K562 (cell line): ENCODE measurements at regions not wholly inside any gene's neighbourhood (a gene's known extent, or its start where the extent isn't known, plus 50 kb on each side); places are given as distances from the start of the nearest gene placed in this dataset.

Experiments
- ATAC-seq: fragments of 200-7000 bp; cut with Tn5 transposase; 3 replicates; pipeline ENCODE4 v1.9.1; 2020; ENCODE audit warnings: moderate library complexity
- BruUV-seq: library from RNA; stranded (reverse); fragments of 400-500 nt; replicated peaks from 2 replicates; lab custom pipeline; 2021; lab: Mats Ljungman, UMichigan
- CTCF ChIA-PET: fragments of 300-600 bp; formaldehyde crosslinking; extraction: SDS; loops from one replicate; lab custom pipeline; 2021; ENCODE audit warnings: low intra/inter-chr PET ratio; lab: Yijun Ruan, JAX
- POLR2A ChIA-PET: fragments of 300-600, 350-650 bp; sonication (Branson Sonifier 250); formaldehyde crosslinking; extraction: SDS; loops from one replicate; lab custom pipeline; 2021; ENCODE audit warnings: antibody characterized with exemption, inconsistent platforms; lab: Yijun Ruan, JAX
- DNase-seq, 4 experiments: peaks; one replicate each; pipeline versions ENCODE4 v3.0.0 to v3.0.0-alpha.2; 2011 to 2018; ENCODE audit warnings: low spot score in 3 of 4, mixed read lengths in 3 of 4; ENCODE audit errors: extremely low read depth in 1 of 4
- FAIRE-seq: peaks from 2 replicates; lab custom pipeline; 2011; peaks lifted over from hg19 to GRCh38; lab: Jason Lieb, UNC
- H2AFZ ChIP-seq: 2 replicates; pipeline ENCODE4 v1.6.0; 2011; ENCODE audit warnings: low read depth, low read length, control low read depth, inconsistent platforms
- H3K27ac ChIP-seq: fragments of 200-600 bp; 3 replicates; pipeline ENCODE4 v1.8.0; 2011; ENCODE audit warnings: low read depth, mild to moderate bottlenecking, control low read depth, inconsistent platforms, low read length, moderate library complexity, mixed read lengths; ENCODE audit errors: extremely low read depth
- H3K27me3 ChIP-seq, 2 experiments: fragments of 300-600 bp in 1 of 2; 2 replicates in 1 of 2; 3 replicates in 1 of 2; pipeline versions ENCODE4 v1.6.0 to v1.8.0; 2011; ENCODE audit warnings: inconsistent platforms in 2 of 2, low read length in 2 of 2, mild to moderate bottlenecking in 1 of 2, mixed read lengths in 1 of 2, moderate library complexity in 1 of 2; ENCODE audit not compliant: control insufficient read depth in 2 of 2, insufficient read depth in 2 of 2
- H3K36me3 ChIP-seq: fragments of 300-600 bp; 3 replicates; pipeline ENCODE4 v1.8.0; 2011; ENCODE audit warnings: mild to moderate bottlenecking, low read length, inconsistent platforms; ENCODE audit not compliant: control insufficient read depth, insufficient read depth
- H3K4me1 ChIP-seq, 2 experiments: fragments of 200-600 bp in 1 of 2; replicated peaks in 1 of 2; 2 replicates in 1 of 2; 3 replicates in 1 of 2; pipeline versions ENCODE4 v1.5.1 to v1.8.0; 2011; ENCODE audit warnings: inconsistent platforms in 2 of 2, low read length in 2 of 2, mild to moderate bottlenecking in 1 of 2, mixed read lengths in 1 of 2, moderate library complexity in 1 of 2; ENCODE audit not compliant: control insufficient read depth in 2 of 2, insufficient read depth in 2 of 2
- H3K4me2 ChIP-seq: 2 replicates; pipeline ENCODE4 v1.6.1; 2011; ENCODE audit warnings: low read length, control low read depth, inconsistent platforms, mixed read lengths; ENCODE audit not compliant: insufficient read depth
- H3K4me3 ChIP-seq: fragments of 200-600 bp; sonication (generic), shearing (Covaris generic); 2 replicates; pipeline ENCODE4 v1.5.1; 2016; ENCODE audit warnings: control low read depth, inconsistent platforms
- H3K79me2 ChIP-seq: fragments of 200-600 bp; 3 replicates; pipeline ENCODE4 v1.8.0; 2011; ENCODE audit warnings: low read length, inconsistent platforms; ENCODE audit not compliant: control insufficient read depth, insufficient read depth
- H3K9ac ChIP-seq, 2 experiments: 2 replicates each; pipeline versions ENCODE4 v1.6.0 to v1.6.1; 2011; ENCODE audit warnings: low read depth in 2 of 2, low read length in 2 of 2, control low read depth in 1 of 2, inconsistent platforms in 1 of 2, mild to moderate bottlenecking in 1 of 2, mixed read lengths in 1 of 2; ENCODE audit not compliant: insufficient read depth in 1 of 2
- H3K9me1 ChIP-seq: one replicate; pipeline ENCODE4 v1.6.0; 2011; ENCODE audit warnings: inconsistent platforms, mild to moderate bottlenecking, low read length, moderate library complexity; ENCODE audit not compliant: control insufficient read depth, insufficient read depth
- H3K9me3 ChIP-seq: replicated peaks from 2 replicates; pipeline ENCODE4 v1.5.1; 2011; ENCODE audit warnings: low read depth, low read length, inconsistent platforms; ENCODE audit not compliant: control insufficient read depth, insufficient read depth
- H4K20me1 ChIP-seq: replicated peaks from 2 replicates; pipeline ENCODE4 v1.6.1; 2011; ENCODE audit warnings: low read length, inconsistent platforms, mixed read lengths; ENCODE audit not compliant: control insufficient read depth, insufficient read depth
- ATF3 ChIP-seq, 2 experiments: fragments of 450-650 bp in 1 of 2; sonication (generic) in 1 of 2; formaldehyde crosslinking in 1 of 2; IDR thresholded peaks in 1 of 2; conservative IDR thresholded peaks in 1 of 2; 2 replicates each; pipeline versions ENCODE4 v1.6.1 to v1.8.1; 2016 to 2023; ENCODE audit warnings: mild to moderate bottlenecking in 2 of 2, moderate library complexity in 2 of 2, inconsistent platforms in 1 of 2, missing genetic modification reagents in 1 of 2
- HDAC6 ChIP-seq: IDR thresholded peaks from 2 replicates; pipeline ENCODE4 v1.6.1; 2012; ENCODE audit warnings: low read depth, mild to moderate bottlenecking, control low read depth, inconsistent platforms, low read length, moderate library complexity
- MAZ ChIP-seq, 2 experiments: fragments of 450-650 bp in 1 of 2; sonication (generic) in 1 of 2; formaldehyde crosslinking; IDR thresholded peaks in 1 of 2; conservative IDR thresholded peaks in 1 of 2; 2 replicates each; pipeline versions ENCODE4 v1.4.0 to v1.5.0; 2020; ENCODE audit warnings: mild to moderate bottlenecking in 1 of 2, missing genetic modification reagents in 1 of 2
- NFATC3 ChIP-seq: fragments of 450-650 bp; IDR thresholded peaks from 2 replicates; pipeline ENCODE4 v1.6.1; 2017; ENCODE audit warnings: mild to moderate bottlenecking
- RBM14 ChIP-seq: fragments of 200-400 bp; formaldehyde crosslinking; IDR thresholded peaks from 2 replicates; pipeline ENCODE4 v1.6.1; 2018; ENCODE audit warnings: low read depth, mild to moderate bottlenecking, low read length, moderate library complexity, borderline replicate concordance; ENCODE audit not compliant: insufficient read depth
- ZKSCAN3 ChIP-seq: fragments of 250-450 bp; sonication (Bioruptor Pico); IDR thresholded peaks from 2 replicates; pipeline ENCODE4 v1.4.0; 2020
- ZKSCAN8 ChIP-seq: fragments of 200-800 bp; sonication (Bioruptor generic); IDR thresholded peaks from 2 replicates; pipeline ENCODE4 v1.6.1; 2016; ENCODE audit warnings: missing genetic modification characterization, missing compliant biosample characterization
- WGBS: fragments of 100-300 bp; shearing (Covaris generic); methylation state at CpG from one replicate; pipeline ENCODE4 v1.1.6; 2016; ENCODE audit warnings: low coverage, mixed read lengths; ENCODE audit not compliant: insufficient coverage; ENCODE audit errors: missing lambda C conversion rate; 5-methylcytosine and 5-hydroxymethylcytosine counted together
- in situ Hi-C: fragments of 300-500 bp; cut with MboI; formaldehyde crosslinking; loops from 4 replicates; pipeline ENCODE4 v1.15.0; 2018; ENCODE audit warnings: inconsistent platforms, mixed read lengths
- intact Hi-C: fragments of 100-400 bp; cut with micrococcal nuclease; formaldehyde crosslinking; loops from 2 replicates; pipeline ENCODE4 v1.14.2; 2022

- no peak overlapping the region for H2AFZ ChIP-seq
- H3K36me3 ChIP-seq = no peaks in the 10 kb centered on the region
- no peak for TF ChIP-seq HDAC6
- TF ChIP-seq ATF3 (IDR thresholded peaks at IDR 0.05) = 0 out of 2 replicates have a peak, but pooled peaks have one; percentile 17
- TF ChIP-seq ATF3 (CRISPR knock-in tag; conservative IDR thresholded peaks at IDR 0.05) = no peak
- H3K9me3 ChIP-seq = 0 out of 2 replicates have a peak, but pooled peaks cover 2% of the 10 kb centered on the region
- H3K79me2 ChIP-seq = no peaks in the 10 kb centered on the region
- intact Hi-C loops (no loop called here), in situ Hi-C loops (no loop called here)
- POLR2A ChIA-PET = no interaction called here
- H4K20me1 ChIP-seq = no peaks in the 10 kb centered on the region
- no peak overlapping the region for H3K27ac ChIP-seq
- H3K27me3 ChIP-seq = no peaks in the 10 kb centered on the region
- H3K4me2 ChIP-seq = no peak overlapping the region
- no TSS peak for BruUV-seq
- CTCF ChIA-PET = no interaction called here
- ATAC-seq (no peak), DNase-seq (no peak), FAIRE-seq (no peak)
- no peaks in the 10 kb centered on the region for H3K9me1 ChIP-seq
- no peak overlapping the region for H3K4me3 ChIP-seq
- WGBS = 0% methylated on average over 1 of the region's 1 CpG
- no peak overlapping the region for H3K9ac ChIP-seq
- H3K4me1 ChIP-seq = no peaks in the 10 kb centered on the region
Measured at GRCh38 chr4:127165971-127166370, 466.8 kb upstream of the INTU start.

- no peaks in the 10 kb centered on the region for H4K20me1 ChIP-seq
- H3K4me2 ChIP-seq = no peak overlapping the region
- no TSS peak for BruUV-seq
- FAIRE-seq (no peak), DNase-seq (no peak), ATAC-seq (no peak)
- ChIA-PET CTCF (no interaction called here), POLR2A (interaction anchor here (1.1 kb wide), 1 partner anchor 12 kb away, joined by 4 read pairs; no protein-coding TSS in a partner anchor)
- no peaks in the 10 kb centered on the region for H3K9me1 ChIP-seq
- intact Hi-C loops (loop anchor here (10.0 kb wide), 1 partner anchor 221 kb away; no protein-coding TSS in a partner anchor), in situ Hi-C loops (no loop called here)
- H3K79me2 ChIP-seq = no peaks in the 10 kb centered on the region
- H3K4me1 ChIP-seq = no peaks in the 10 kb centered on the region
- 0% methylated on average over 1 of the region's 1 CpG for WGBS
- H3K9ac ChIP-seq = no peak overlapping the region
- no peak overlapping the region for H2AFZ ChIP-seq
- H3K36me3 ChIP-seq = no peaks in the 10 kb centered on the region
- H3K4me3 ChIP-seq = no peak overlapping the region
- H3K27ac ChIP-seq = no peak overlapping the region
- TF ChIP-seq RBM14 (no peak), MAZ (CRISPR knock-in tag; conservative IDR thresholded peaks at IDR 0.05 in 1 of 2, IDR thresholded peaks at IDR 0.05 in 1 of 2) (no peak), ZKSCAN8 (no peak), ZKSCAN3 (CRISPR knock-in tag) (no peak), NFATC3 (no peak)
- no peaks in the 10 kb centered on the region for H3K9me3 ChIP-seq
- H3K27me3 ChIP-seq = no peaks in the 10 kb centered on the region
Measured at GRCh38 chr4:127174201-127174600, 458.6 kb upstream of the INTU start.
